Thyroid gland (tissue), 4 donors: ENCODE measurements at regions not wholly inside any gene's neighbourhood (a gene's known extent, or its start where the extent isn't known, plus 50 kb on each side); places are given as distances from the start of the nearest gene placed in this dataset.

ENCODE experiments used
- CTCF ChIP-seq, 6 experiments: fragments of 200-600 bp in 3 of 6; fragments of 450-650 bp in 3 of 6; sonication (generic) in 3 of 6; IDR thresholded peaks; one replicate each; pipeline ENCODE4 v1.5.1; 2016 to 2019; ENCODE audit warnings: antibody characterized with exemption in 6 of 6, mild to moderate bottlenecking in 2 of 6, inconsistent platforms in 1 of 6, moderate library complexity in 1 of 6
- POLR2A ChIP-seq, 2 donors: fragments of 450-650 bp; IDR thresholded peaks; one replicate each; pipeline ENCODE4 v1.6.1; 2017; ENCODE audit warnings: antibody characterized with exemption in 2 of 2, mild to moderate bottlenecking in 2 of 2, moderate library complexity in 1 of 2

- no peak for TF ChIP-seq POLR2A (IDR thresholded peaks at IDR 0.05)
- no peak for TF ChIP-seq CTCF (IDR thresholded peaks at IDR 0.05)
These were observed 221.1 kb downstream of the SLC38A4 start for GRCh38 chr12:46604684-46605083.
